GM12878 (cell line): ENCODE measurements at regions not wholly inside any gene's neighbourhood (a gene's known extent, or its start where the extent isn't known, plus 50 kb on each side); places are given as distances from the start of the nearest gene placed in this dataset.

Experiments
- ATAC-seq: fragments of 200-7000 bp; cut with Tn5 transposase; 3 replicates; pipeline ENCODE4 v1.9.1; 2020; ENCODE audit warnings: mild to moderate bottlenecking, moderate library complexity
- BruUV-seq: library from RNA; stranded (reverse); fragments of 400-500 nt; replicated peaks from 2 replicates; lab custom pipeline; 2021; lab: Mats Ljungman, UMichigan
- CTCF ChIA-PET: fragments of 300-600 bp; sonication (Branson Sonifier 250); formaldehyde crosslinking; extraction: SDS; loops from one replicate; lab custom pipeline; 2021; ENCODE audit warnings: inconsistent platforms; lab: Yijun Ruan, JAX
- POLR2A ChIA-PET: fragments of 350-600 bp; formaldehyde crosslinking; extraction: SDS; loops from one replicate; lab custom pipeline; 2021; ENCODE audit warnings: inconsistent platforms; lab: Charles Lee
- RAD21 ChIA-PET: fragments of 300-600 bp; sonication (Branson Sonifier 250); formaldehyde crosslinking; loops from one replicate; lab custom pipeline; 2023; ENCODE audit warnings: antibody characterized with exemption; ENCODE audit not compliant: unreplicated experiment; lab: Charles Lee
- SMC1A ChIA-PET: fragments of 300-600 bp; sonication (Branson Sonifier 250); formaldehyde crosslinking; loops from one replicate; lab custom pipeline; 2023; ENCODE audit not compliant: unreplicated experiment, uncharacterized antibody; lab: Charles Lee
- DNase-seq: peaks from one replicate; pipeline ENCODE4 v3.0.0-alpha.2; 2011; ENCODE audit warnings: low read depth, low spot score
- FAIRE-seq: peaks from 3 replicates; lab custom pipeline; 2011; peaks lifted over from hg19 to GRCh38; lab: Jason Lieb, UNC
- H2AFZ ChIP-seq: 2 replicates; pipeline ENCODE4 v1.6.0; 2011; ENCODE audit warnings: low read depth, low read length, control low read depth; ENCODE audit not compliant: control insufficient read depth
- H3K27ac ChIP-seq: 2 replicates; pipeline ENCODE4 v1.5.1; 2011; ENCODE audit warnings: control low read depth; ENCODE audit not compliant: control insufficient read depth, insufficient read depth
- H3K27me3 ChIP-seq, 2 experiments: replicated peaks in 1 of 2; 2 replicates each; pipeline versions ENCODE4 v1.6.0 to v1.6.1; 2011; ENCODE audit warnings: low read length in 1 of 2; ENCODE audit not compliant: control insufficient read depth in 2 of 2, insufficient read depth in 2 of 2
- H3K36me3 ChIP-seq, 2 experiments: 2 replicates each; pipeline ENCODE4 v1.5.1; 2011; ENCODE audit warnings: low read length in 1 of 2; ENCODE audit not compliant: control insufficient read depth in 2 of 2, insufficient read depth in 2 of 2
- H3K4me1 ChIP-seq: 2 replicates; pipeline ENCODE4 v1.6.1; 2011; ENCODE audit warnings: mild to moderate bottlenecking, low read length, moderate library complexity, mixed read lengths; ENCODE audit not compliant: control insufficient read depth, insufficient read depth
- H3K4me2 ChIP-seq: 2 replicates; pipeline ENCODE4 v1.6.0; 2011; ENCODE audit warnings: control low read depth; ENCODE audit not compliant: control insufficient read depth, insufficient read depth
- H3K4me3 ChIP-seq: fragments of 200-600 bp; sonication (generic); 2 replicates; pipeline ENCODE4 v1.5.1; 2016
- H3K79me2 ChIP-seq: 2 replicates; pipeline ENCODE4 v1.6.0; 2011; ENCODE audit warnings: low read length; ENCODE audit not compliant: control insufficient read depth, insufficient read depth
- H3K9ac ChIP-seq: 2 replicates; pipeline ENCODE4 v1.8.0; 2011; ENCODE audit warnings: low read length, control low read depth, mixed read lengths; ENCODE audit not compliant: control insufficient read depth, insufficient read depth
- H3K9me3 ChIP-seq: replicated peaks from 3 replicates; pipeline ENCODE4 v1.5.1; 2011; ENCODE audit warnings: mild to moderate bottlenecking, low read length; ENCODE audit not compliant: control insufficient read depth, insufficient read depth
- H4K20me1 ChIP-seq: 2 replicates; pipeline ENCODE4 v1.6.0; 2011; ENCODE audit not compliant: control insufficient read depth, insufficient read depth
- EGR1 ChIP-seq, 2 experiments: IDR thresholded peaks; 1 replicate in 1 of 2; 2 replicates in 1 of 2; pipeline ENCODE4 v1.6.1; 2011 to 2012; ENCODE audit warnings: low read depth in 2 of 2, low read length in 2 of 2, borderline replicate concordance in 1 of 2, mild to moderate bottlenecking in 1 of 2, moderate library complexity in 1 of 2
- HCFC1 ChIP-seq: fragments of 150-350 bp; IDR thresholded peaks from 2 replicates; pipeline ENCODE4 v1.6.1; 2014; ENCODE audit warnings: low read length
- IRF4 ChIP-seq: IDR thresholded peaks from 2 replicates; pipeline ENCODE4 v1.6.1; 2011; ENCODE audit warnings: low read depth, low read length
- KAT2A ChIP-seq: conservative IDR thresholded peaks from 2 replicates; pipeline ENCODE4 v1.6.1; 2011; ENCODE audit warnings: low read depth, low read length; ENCODE audit not compliant: control insufficient read depth
- MXI1 ChIP-seq: fragments of 150-350 bp; IDR thresholded peaks from 2 replicates; pipeline ENCODE4 v1.6.1; 2011; ENCODE audit warnings: low read depth, mild to moderate bottlenecking, inconsistent platforms, low read length, improper control_type of control experiment
- NR2F1 ChIP-seq: fragments of 450-650 bp; conservative IDR thresholded peaks from 2 replicates; pipeline ENCODE4 v1.6.1; 2017; ENCODE audit warnings: mild to moderate bottlenecking
- PAX8 ChIP-seq: fragments of 450-650 bp; IDR thresholded peaks from 2 replicates; pipeline ENCODE4 v1.6.1; 2017; ENCODE audit warnings: mild to moderate bottlenecking, moderate library complexity
- REST ChIP-seq: IDR thresholded peaks from 2 replicates; pipeline ENCODE4 v1.6.1; 2012; ENCODE audit warnings: mild to moderate bottlenecking, low read depth, low read length
- SP1 ChIP-seq: IDR thresholded peaks from one replicate; pipeline ENCODE4 v1.6.1; 2011; ENCODE audit warnings: low read depth, low read length
- SUZ12 ChIP-seq: fragments of 200-600 bp; sonication (generic); IDR thresholded peaks from one replicate; pipeline ENCODE4 v1.6.1; 2018; ENCODE audit warnings: antibody characterized with exemption, mild to moderate bottlenecking; ENCODE audit not compliant: unreplicated experiment
- TAF1 ChIP-seq: IDR thresholded peaks from 2 replicates; pipeline ENCODE4 v1.6.1; 2011; ENCODE audit warnings: mild to moderate bottlenecking, low read depth, low read length, borderline replicate concordance
- ZNF217 ChIP-seq: fragments of 450-650 bp; IDR thresholded peaks from 2 replicates; pipeline ENCODE4 v1.6.1; 2017; ENCODE audit warnings: antibody characterized with exemption, mild to moderate bottlenecking
- ZNF274 ChIP-seq: IDR thresholded peaks from one replicate; pipeline ENCODE4 v1.8.0; 2011; ENCODE audit not compliant: insufficient read length, insufficient read depth
- ZNF384 ChIP-seq: IDR thresholded peaks from 2 replicates; pipeline ENCODE4 v1.6.1; 2012; ENCODE audit warnings: low read depth, mild to moderate bottlenecking, low read length, improper control_type of control experiment, borderline replicate concordance
- WGBS: methylation state at CpG from one replicate; pipeline ENCODE4 v1.1.6; 2016; ENCODE audit warnings: low lambda C conversion rate; ENCODE audit not compliant: insufficient replicate concordance, insufficient coverage; ENCODE audit errors: missing lambda C conversion rate; 5-methylcytosine and 5-hydroxymethylcytosine counted together
- in situ Hi-C: fragments of 300-500 bp; cut with MboI; formaldehyde crosslinking; loops from 9 replicates; pipeline ENCODE4 v1.14.3; 2018; ENCODE audit warnings: mixed read lengths
- intact Hi-C: fragments of 100-400 bp; cut with micrococcal nuclease; formaldehyde crosslinking; loops from one replicate; pipeline ENCODE4 v1.14.2; 2022; ENCODE audit not compliant: unreplicated experiment
- TF ChIP-seq, protein P1 (sequence below): fragments of 450-650 bp; IDR thresholded peaks from 2 replicates; pipeline ENCODE4 v1.6.1; 2016; ENCODE audit warnings: mild to moderate bottlenecking, moderate library complexity, borderline replicate concordance
- TF ChIP-seq, protein P2 (sequence below): fragments of 450-650 bp; IDR thresholded peaks from 2 replicates; pipeline ENCODE4 v1.6.1; 2017; ENCODE audit warnings: mild to moderate bottlenecking

GRCh38 chr5:5838493-5838892 is 416.0 kb downstream of the ICE1 start:
- FAIRE-seq (no peak), ATAC-seq (no peak), DNase-seq (no peak)
- Histone ChIP-seq H3K9ac (no peak overlapping the region), H3K9me3 (no peaks in the 10 kb centered on the region), H3K27ac (no peak overlapping the region), H2AFZ (no peak overlapping the region), H3K36me3 (no peaks in the 10 kb centered on the region), H3K4me3 (no peak overlapping the region), H3K4me1 (no peaks in the 10 kb centered on the region), H3K79me2 (no peaks in the 10 kb centered on the region), H3K27me3 (no peaks in the 10 kb centered on the region), H4K20me1 (no peaks in the 10 kb centered on the region), H3K4me2 (no peak overlapping the region)
- CTCF ChIA-PET, result interaction anchor here (0.6 kb wide), 1 partner anchor 135 kb away, joined by 3 read pairs; no protein-coding TSS in a partner anchor
- no TSS peak for BruUV-seq
- intact Hi-C loops (no loop called here), in situ Hi-C loops (no loop called here)
- SMC1A ChIA-PET, result no interaction called here
- RAD21 ChIA-PET, result no interaction called here
- 77% methylated on average over 12 of the region's 12 CpGs for WGBS
- POLR2A ChIA-PET, result no interaction called here
- TF ChIP-seq ZNF274, result no peak
- TF ChIP-seq SP1, result no peak
- no peak for TF ChIP-seq TAF1
- TF ChIP-seq SUZ12, result no peak
- no peak for TF ChIP-seq ZNF217
- no peak for TF ChIP-seq MXI1
- TF ChIP-seq ZNF384, result no peak
- TF ChIP-seq PAX8, result no peak
- no peak for TF ChIP-seq EGR1 (IDR thresholded peaks at IDR 0.05; ENCODE audit: borderline replicate concordance in 1 of 2, low read depth in 2 of 2, low read length in 2 of 2)
- TF ChIP-seq REST, result no peak
- TF ChIP-seq HCFC1, result no peak
- no peak for TF ChIP-seq KAT2A
- TF ChIP-seq, protein P1, sequence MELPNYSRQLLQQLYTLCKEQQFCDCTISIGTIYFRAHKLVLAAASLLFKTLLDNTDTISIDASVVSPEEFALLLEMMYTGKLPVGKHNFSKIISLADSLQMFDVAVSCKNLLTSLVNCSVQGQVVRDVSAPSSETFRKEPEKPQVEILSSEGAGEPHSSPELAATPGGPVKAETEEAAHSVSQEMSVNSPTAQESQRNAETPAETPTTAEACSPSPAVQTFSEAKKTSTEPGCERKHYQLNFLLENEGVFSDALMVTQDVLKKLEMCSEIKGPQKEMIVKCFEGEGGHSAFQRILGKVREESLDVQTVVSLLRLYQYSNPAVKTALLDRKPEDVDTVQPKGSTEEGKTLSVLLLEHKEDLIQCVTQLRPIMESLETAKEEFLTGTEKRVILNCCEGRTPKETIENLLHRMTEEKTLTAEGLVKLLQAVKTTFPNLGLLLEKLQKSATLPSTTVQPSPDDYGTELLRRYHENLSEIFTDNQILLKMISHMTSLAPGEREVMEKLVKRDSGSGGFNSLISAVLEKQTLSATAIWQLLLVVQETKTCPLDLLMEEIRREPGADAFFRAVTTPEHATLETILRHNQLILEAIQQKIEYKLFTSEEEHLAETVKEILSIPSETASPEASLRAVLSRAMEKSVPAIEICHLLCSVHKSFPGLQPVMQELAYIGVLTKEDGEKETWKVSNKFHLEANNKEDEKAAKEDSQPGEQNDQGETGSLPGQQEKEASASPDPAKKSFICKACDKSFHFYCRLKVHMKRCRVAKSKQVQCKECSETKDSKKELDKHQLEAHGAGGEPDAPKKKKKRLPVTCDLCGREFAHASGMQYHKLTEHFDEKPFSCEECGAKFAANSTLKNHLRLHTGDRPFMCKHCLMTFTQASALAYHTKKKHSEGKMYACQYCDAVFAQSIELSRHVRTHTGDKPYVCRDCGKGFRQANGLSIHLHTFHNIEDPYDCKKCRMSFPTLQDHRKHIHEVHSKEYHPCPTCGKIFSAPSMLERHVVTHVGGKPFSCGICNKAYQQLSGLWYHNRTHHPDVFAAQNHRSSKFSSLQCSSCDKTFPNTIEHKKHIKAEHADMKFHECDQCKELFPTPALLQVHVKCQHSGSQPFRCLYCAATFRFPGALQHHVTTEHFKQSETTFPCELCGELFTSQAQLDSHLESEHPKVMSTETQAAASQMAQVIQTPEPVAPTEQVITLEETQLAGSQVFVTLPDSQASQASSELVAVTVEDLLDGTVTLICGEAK, result no peak
- TF ChIP-seq, protein P2, sequence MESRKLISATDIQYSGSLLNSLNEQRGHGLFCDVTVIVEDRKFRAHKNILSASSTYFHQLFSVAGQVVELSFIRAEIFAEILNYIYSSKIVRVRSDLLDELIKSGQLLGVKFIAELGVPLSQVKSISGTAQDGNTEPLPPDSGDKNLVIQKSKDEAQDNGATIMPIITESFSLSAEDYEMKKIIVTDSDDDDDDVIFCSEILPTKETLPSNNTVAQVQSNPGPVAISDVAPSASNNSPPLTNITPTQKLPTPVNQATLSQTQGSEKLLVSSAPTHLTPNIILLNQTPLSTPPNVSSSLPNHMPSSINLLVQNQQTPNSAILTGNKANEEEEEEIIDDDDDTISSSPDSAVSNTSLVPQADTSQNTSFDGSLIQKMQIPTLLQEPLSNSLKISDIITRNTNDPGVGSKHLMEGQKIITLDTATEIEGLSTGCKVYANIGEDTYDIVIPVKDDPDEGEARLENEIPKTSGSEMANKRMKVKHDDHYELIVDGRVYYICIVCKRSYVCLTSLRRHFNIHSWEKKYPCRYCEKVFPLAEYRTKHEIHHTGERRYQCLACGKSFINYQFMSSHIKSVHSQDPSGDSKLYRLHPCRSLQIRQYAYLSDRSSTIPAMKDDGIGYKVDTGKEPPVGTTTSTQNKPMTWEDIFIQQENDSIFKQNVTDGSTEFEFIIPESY, result no peak
- no peak for TF ChIP-seq NR2F1
- no peak for TF ChIP-seq IRF4
